ENCODE measurements at regions not wholly inside any gene's neighbourhood (a gene's known extent, or its start where the extent isn't known, plus 50 kb on each side); places are given as distances from the start of the nearest gene placed in this dataset.
"Not testable (repeated sequence)": the region's sequence is repeated elsewhere in the genome, so short reads cannot be mapped to it uniquely, and the experiment has no call there.

GRCh38 chr5:2153350-2153749, 270.6 kb upstream of the IRX4 start:
- ChIA-PET POLR2A (no interaction called here), CTCF (no interaction called here)
- H3K4me3 Mint-ChIP-seq, result no peak overlapping the region

GRCh38 chr5:2151301-2151888, 268.7 kb upstream of the IRX4 start:
- POLR2A ChIA-PET; H3K4me1 Mint-ChIP-seq; H3K27ac Mint-ChIP-seq; H3K36me3 Mint-ChIP-seq (ENCODE audit: low read depth); H3K4me3 Mint-ChIP-seq; H3K27me3 Mint-ChIP-seq; H3K9me3 Mint-ChIP-seq; CTCF ChIA-PET: not testable (repeated sequence)
- DNase-seq, result peak; percentile 17

More at GRCh38 chr5:2153350-2153749, 270.6 kb upstream of the IRX4 start:
- no peaks in the 10 kb centered on the region for H3K9me3 Mint-ChIP-seq
- no peak for DNase-seq
- no peaks in the 10 kb centered on the region for H3K4me1 Mint-ChIP-seq
- H3K27me3 Mint-ChIP-seq, result no peaks in the 10 kb centered on the region
- H3K36me3 Mint-ChIP-seq (ENCODE audit: low read depth), result no peaks in the 10 kb centered on the region
- no peak overlapping the region for H3K27ac Mint-ChIP-seq

GRCh38 chr5:2149195-2149539, 266.4 kb upstream of the IRX4 start:
- DNase-seq, result no peak
- H3K9me3 Mint-ChIP-seq, result no peaks in the 10 kb centered on the region

GRCh38 chr5:2148312-2149194, 265.8 kb upstream of the IRX4 start:
- no peak overlapping the region for H3K4me3 Mint-ChIP-seq
- ChIA-PET POLR2A (no interaction called here), CTCF (no interaction called here)
- H3K9me3 Mint-ChIP-seq, result no peaks in the 10 kb centered on the region
- no peak overlapping the region for H3K27ac Mint-ChIP-seq
- no peak for DNase-seq
- H3K4me1 Mint-ChIP-seq, result no peaks in the 10 kb centered on the region
- H3K27me3 Mint-ChIP-seq, result no peaks in the 10 kb centered on the region
- H3K36me3 Mint-ChIP-seq (ENCODE audit: low read depth), result no peaks in the 10 kb centered on the region

More at GRCh38 chr5:2149195-2149539, 266.4 kb upstream of the IRX4 start:
- no peaks in the 10 kb centered on the region for H3K36me3 Mint-ChIP-seq (ENCODE audit: low read depth)
- ChIA-PET POLR2A (no interaction called here), CTCF (no interaction called here)
- no peaks in the 10 kb centered on the region for H3K4me1 Mint-ChIP-seq
- no peak overlapping the region for H3K4me3 Mint-ChIP-seq
- no peak overlapping the region for H3K27ac Mint-ChIP-seq
- H3K27me3 Mint-ChIP-seq, result no peaks in the 10 kb centered on the region

- ChIA-PET CTCF (no interaction called here), POLR2A (no interaction called here)
- Mint-ChIP-seq H3K27me3 (no peaks in the 10 kb centered on the region), H3K4me3 (no peak overlapping the region), H3K9me3 (no peaks in the 10 kb centered on the region), H3K36me3 (ENCODE audit: low read depth) (no peaks in the 10 kb centered on the region), H3K27ac (no peak overlapping the region), H3K4me1 (no peaks in the 10 kb centered on the region)
- DNase-seq, result no peak
Measured at GRCh38 chr5:2147504-2148311, 265.0 kb upstream of the IRX4 start.

- Mint-ChIP-seq H3K4me3 (no peak overlapping the region), H3K36me3 (ENCODE audit: low read depth) (no peaks in the 10 kb centered on the region), H3K27ac (no peak overlapping the region), H3K4me1 (no peaks in the 10 kb centered on the region), H3K27me3 (no peaks in the 10 kb centered on the region), H3K9me3 (no peaks in the 10 kb centered on the region)
- CTCF ChIA-PET, result no interaction called here
- POLR2A ChIA-PET, result no interaction called here
- DNase-seq, result no peak
Measured at GRCh38 chr5:2143646-2144353, 261.1 kb upstream of the IRX4 start.

- no peaks in the 10 kb centered on the region for H3K27me3 Mint-ChIP-seq
- H3K36me3 Mint-ChIP-seq (ENCODE audit: low read depth), result no peaks in the 10 kb centered on the region
- no peak for DNase-seq
- no peaks in the 10 kb centered on the region for H3K4me1 Mint-ChIP-seq
- H3K4me3 Mint-ChIP-seq, result no peak overlapping the region
- no peak overlapping the region for H3K27ac Mint-ChIP-seq
- H3K9me3 Mint-ChIP-seq, result no peaks in the 10 kb centered on the region
- ChIA-PET CTCF (no interaction called here), POLR2A (no interaction called here)
Measured at GRCh38 chr5:2143088-2143487, 260.4 kb upstream of the IRX4 start.

- ChIA-PET POLR2A (no interaction called here), CTCF (no interaction called here)
- Mint-ChIP-seq H3K9me3 (no peaks in the 10 kb centered on the region), H3K27ac (no peak overlapping the region), H3K4me3 (no peak overlapping the region), H3K36me3 (ENCODE audit: low read depth) (no peaks in the 10 kb centered on the region), H3K27me3 (no peaks in the 10 kb centered on the region), H3K4me1 (no peaks in the 10 kb centered on the region)
- DNase-seq, result no peak
Measured at GRCh38 chr5:2142456-2142954, 259.8 kb upstream of the IRX4 start.

- no peaks in the 10 kb centered on the region for H3K27me3 Mint-ChIP-seq
- no peak overlapping the region for H3K4me3 Mint-ChIP-seq
- DNase-seq, result no peak
- H3K4me1 Mint-ChIP-seq, result no peaks in the 10 kb centered on the region
- no peaks in the 10 kb centered on the region for H3K36me3 Mint-ChIP-seq (ENCODE audit: low read depth)
- H3K27ac Mint-ChIP-seq, result no peak overlapping the region
- POLR2A ChIA-PET, result no interaction called here
- CTCF ChIA-PET, result no interaction called here
- no peaks in the 10 kb centered on the region for H3K9me3 Mint-ChIP-seq
Measured at GRCh38 chr5:2141254-2142000, 258.7 kb upstream of the IRX4 start.

GRCh38 chr5:2140501-2141175, 257.9 kb upstream of the IRX4 start:
- ChIA-PET CTCF (interaction anchor here (0.5 kb wide), 1 partner anchor 1647 kb away, joined by 3 read pairs; no protein-coding TSS in a partner anchor), POLR2A (no interaction called here)
- H3K27ac Mint-ChIP-seq, result no peak overlapping the region

GRCh38 chr5:2139478-2139877, 256.8 kb upstream of the IRX4 start:
- H3K4me3 Mint-ChIP-seq, result no peak overlapping the region
- H3K27ac Mint-ChIP-seq, result no peak overlapping the region
- H3K4me1 Mint-ChIP-seq, result no peaks in the 10 kb centered on the region
- ChIA-PET POLR2A (no interaction called here), CTCF (no interaction called here)
- no peaks in the 10 kb centered on the region for H3K9me3 Mint-ChIP-seq
- no peaks in the 10 kb centered on the region for H3K27me3 Mint-ChIP-seq
- DNase-seq, result no peak
- no peaks in the 10 kb centered on the region for H3K36me3 Mint-ChIP-seq (ENCODE audit: low read depth)

More at GRCh38 chr5:2140501-2141175, 257.9 kb upstream of the IRX4 start:
- no peaks in the 10 kb centered on the region for H3K36me3 Mint-ChIP-seq (ENCODE audit: low read depth)
- no peaks in the 10 kb centered on the region for H3K4me1 Mint-ChIP-seq
- H3K27me3 Mint-ChIP-seq, result no peaks in the 10 kb centered on the region
- no peak for DNase-seq
- H3K9me3 Mint-ChIP-seq, result no peaks in the 10 kb centered on the region
- no peak overlapping the region for H3K4me3 Mint-ChIP-seq

- DNase-seq, result no peak
- ChIA-PET CTCF (no interaction called here), POLR2A (no interaction called here)
- no peaks in the 10 kb centered on the region for H3K27me3 Mint-ChIP-seq
- no peak overlapping the region for H3K4me3 Mint-ChIP-seq
- no peaks in the 10 kb centered on the region for H3K9me3 Mint-ChIP-seq
- no peak overlapping the region for H3K27ac Mint-ChIP-seq
- no peaks in the 10 kb centered on the region for H3K36me3 Mint-ChIP-seq (ENCODE audit: low read depth)
- no peaks in the 10 kb centered on the region for H3K4me1 Mint-ChIP-seq
Measured at GRCh38 chr5:2138896-2139295, 256.2 kb upstream of the IRX4 start.
